ENCODE measurements at regions not wholly inside any gene's neighbourhood (a gene's known extent, or its start where the extent isn't known, plus 50 kb on each side); places are given as distances from the start of the nearest gene placed in this dataset.

DNA sequence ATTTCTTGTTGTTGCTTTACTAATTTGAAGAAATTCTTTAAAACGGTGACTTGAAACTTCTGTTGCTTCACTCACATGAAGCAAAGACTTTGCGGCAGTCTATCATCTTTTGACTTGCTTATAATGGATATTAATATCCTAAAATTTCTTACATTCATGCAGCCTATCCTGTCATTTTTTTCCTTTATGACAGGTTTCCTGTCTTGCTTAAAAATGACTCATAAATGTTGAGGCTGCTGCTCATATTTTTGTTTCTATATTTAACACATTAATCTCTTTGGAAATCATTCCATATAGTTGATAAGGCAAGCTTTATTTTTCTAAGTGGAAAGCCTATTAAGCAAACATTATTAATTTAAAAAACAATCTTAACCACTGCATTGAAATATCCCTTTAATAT is 176.6 kb upstream of the GALNTL6 start:
- no peak for DNase-seq (ENCODE audit: low spot score)
- Histone ChIP-seq H3K36me3 (no peaks in the 10 kb centered on the region), H3K9me3 (no peaks in the 10 kb centered on the region), H3K27me3 (no peaks in the 10 kb centered on the region), H3K4me3 (no peak overlapping the region), H3K4me1 (no peaks in the 10 kb centered on the region), H3K27ac (no peak overlapping the region)
- TF ChIP-seq, protein P1, sequence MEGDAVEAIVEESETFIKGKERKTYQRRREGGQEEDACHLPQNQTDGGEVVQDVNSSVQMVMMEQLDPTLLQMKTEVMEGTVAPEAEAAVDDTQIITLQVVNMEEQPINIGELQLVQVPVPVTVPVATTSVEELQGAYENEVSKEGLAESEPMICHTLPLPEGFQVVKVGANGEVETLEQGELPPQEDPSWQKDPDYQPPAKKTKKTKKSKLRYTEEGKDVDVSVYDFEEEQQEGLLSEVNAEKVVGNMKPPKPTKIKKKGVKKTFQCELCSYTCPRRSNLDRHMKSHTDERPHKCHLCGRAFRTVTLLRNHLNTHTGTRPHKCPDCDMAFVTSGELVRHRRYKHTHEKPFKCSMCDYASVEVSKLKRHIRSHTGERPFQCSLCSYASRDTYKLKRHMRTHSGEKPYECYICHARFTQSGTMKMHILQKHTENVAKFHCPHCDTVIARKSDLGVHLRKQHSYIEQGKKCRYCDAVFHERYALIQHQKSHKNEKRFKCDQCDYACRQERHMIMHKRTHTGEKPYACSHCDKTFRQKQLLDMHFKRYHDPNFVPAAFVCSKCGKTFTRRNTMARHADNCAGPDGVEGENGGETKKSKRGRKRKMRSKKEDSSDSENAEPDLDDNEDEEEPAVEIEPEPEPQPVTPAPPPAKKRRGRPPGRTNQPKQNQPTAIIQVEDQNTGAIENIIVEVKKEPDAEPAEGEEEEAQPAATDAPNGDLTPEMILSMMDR (IDR thresholded peaks at IDR 0.05): no peak

- H3K36me3 ChIP-seq: no peaks in the 10 kb centered on the region
- TF ChIP-seq, protein P1 (IDR thresholded peaks at IDR 0.05): no peak
- no peaks in the 10 kb centered on the region for H3K4me1 ChIP-seq
- no peak overlapping the region for H3K4me3 ChIP-seq
- no peaks in the 10 kb centered on the region for H3K27me3 ChIP-seq
- no peak for DNase-seq (ENCODE audit: low spot score)
- no peaks in the 10 kb centered on the region for H3K9me3 ChIP-seq
- no peak overlapping the region for H3K27ac ChIP-seq
Measured at GRCh38 chr4:171629737-171630136, 183.5 kb upstream of the GALNTL6 start.

GRCh38 chr4:171629182-171629581 is 184.0 kb upstream of the GALNTL6 start:
- no peak for DNase-seq (ENCODE audit: low spot score)
- Histone ChIP-seq H3K27ac (no peak overlapping the region), H3K4me3 (no peak overlapping the region), H3K36me3 (no peaks in the 10 kb centered on the region), H3K27me3 (no peaks in the 10 kb centered on the region), H3K9me3 (no peaks in the 10 kb centered on the region), H3K4me1 (no peaks in the 10 kb centered on the region)
- TF ChIP-seq, protein P1 (IDR thresholded peaks at IDR 0.05): no peak

GRCh38 chr4:171626554-171626953 is 186.7 kb upstream of the GALNTL6 start:
- Histone ChIP-seq H3K9me3 (no peaks in the 10 kb centered on the region), H3K27ac (no peak overlapping the region), H3K36me3 (no peaks in the 10 kb centered on the region), H3K27me3 (no peaks in the 10 kb centered on the region), H3K4me3 (no peak overlapping the region), H3K4me1 (no peaks in the 10 kb centered on the region)
- TF ChIP-seq, protein P1 (IDR thresholded peaks at IDR 0.05): no peak
- no peak for DNase-seq (ENCODE audit: low spot score)

DNA sequence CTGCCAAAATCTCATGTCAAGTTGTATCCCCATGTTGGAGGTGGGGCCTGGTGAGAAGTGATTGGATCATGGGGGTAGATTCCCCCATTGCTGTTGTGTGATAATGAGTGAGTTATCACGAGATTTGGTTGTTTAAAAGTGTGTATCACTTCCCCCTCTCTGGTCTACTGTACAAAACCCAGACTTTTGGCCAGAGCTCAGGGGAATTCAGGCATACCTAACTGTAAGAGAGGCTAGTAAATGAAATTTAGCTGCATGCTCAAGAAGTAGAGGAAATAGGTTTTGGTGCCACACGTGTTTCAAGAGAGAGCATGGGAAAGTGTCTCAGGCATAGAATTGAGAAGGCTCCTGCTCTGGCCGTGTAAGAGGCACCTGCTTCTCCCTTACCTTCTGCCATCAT is 190.5 kb upstream of the GALNTL6 start:
- H3K4me1 ChIP-seq: no peaks in the 10 kb centered on the region
- H3K4me3 ChIP-seq: no peak overlapping the region
- H3K36me3 ChIP-seq: no peaks in the 10 kb centered on the region
- DNase-seq (ENCODE audit: low spot score): no peak
- TF ChIP-seq, protein P1 (IDR thresholded peaks at IDR 0.05): no peak
- no peaks in the 10 kb centered on the region for H3K9me3 ChIP-seq
- no peaks in the 10 kb centered on the region for H3K27me3 ChIP-seq
- no peak overlapping the region for H3K27ac ChIP-seq

- Histone ChIP-seq H3K9me3 (no peaks in the 10 kb centered on the region), H3K27me3 (no peaks in the 10 kb centered on the region), H3K36me3 (no peaks in the 10 kb centered on the region), H3K27ac (no peak overlapping the region), H3K4me3 (no peak overlapping the region), H3K4me1 (no peaks in the 10 kb centered on the region)
- DNase-seq (ENCODE audit: low spot score): no peak
- TF ChIP-seq, protein P1 (IDR thresholded peaks at IDR 0.05): no peak
Measured at GRCh38 chr4:171621646-171622045, 191.6 kb upstream of the GALNTL6 start.

All from right atrium auricular region (tissue), 2 donors.